Ureter (tissue), 1 donor: ENCODE measurements at regions not wholly inside any gene's neighbourhood (a gene's known extent, or its start where the extent isn't known, plus 50 kb on each side); places are given as distances from the start of the nearest gene placed in this dataset.

Source experiments
- DNase-seq: peaks from one replicate; pipeline ENCODE4 v3.0.0-alpha.2; 2020; ENCODE audit warnings: low spot score
- donor health status: DM: yes; HTN: yes; CAD: no.

DNA sequence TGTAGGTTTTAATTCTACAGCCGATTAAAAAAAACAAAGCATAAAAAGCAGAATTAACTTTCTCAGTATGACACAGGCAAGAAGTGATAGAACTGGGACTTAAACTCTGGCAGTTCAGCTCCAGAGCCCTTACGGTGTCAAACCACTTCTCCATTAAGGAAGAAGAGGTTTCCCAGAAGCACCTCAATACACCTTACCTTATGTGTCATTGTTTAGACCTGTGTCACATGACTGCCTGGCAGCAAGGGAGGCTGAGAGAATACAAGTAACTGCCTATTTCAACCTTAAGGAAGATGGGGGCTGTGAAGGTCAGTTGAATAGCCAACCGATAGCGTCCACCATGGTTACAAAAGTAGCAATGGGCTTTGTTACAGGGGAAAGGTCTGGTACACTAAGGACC lies 54.6 kb upstream of the ARHGAP5 start:
- no peak for DNase-seq

GRCh38 chr14:32022938-32023466 lies 54.1 kb upstream of the ARHGAP5 start:
- DNase-seq = no peak

DNA sequence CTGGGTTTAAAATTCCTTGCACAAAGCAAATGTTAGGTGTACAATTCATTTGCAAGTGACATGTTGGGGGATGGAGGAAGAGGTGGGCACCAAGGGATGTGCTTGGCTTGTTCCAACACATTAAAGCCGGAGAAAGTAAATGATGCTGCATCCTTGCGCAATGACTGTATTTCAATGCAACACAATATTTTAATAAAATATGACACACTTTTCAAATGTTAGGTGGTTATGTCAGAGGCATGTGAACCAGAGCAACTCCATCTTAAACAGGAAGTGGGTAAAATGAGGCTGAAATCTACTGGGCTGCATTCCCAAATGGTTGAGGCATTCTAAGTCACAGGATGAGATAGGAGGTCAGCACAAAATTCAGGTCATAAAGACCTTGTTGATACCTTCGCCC lies 53.6 kb upstream of the ARHGAP5 start:
- no peak for DNase-seq

DNA sequence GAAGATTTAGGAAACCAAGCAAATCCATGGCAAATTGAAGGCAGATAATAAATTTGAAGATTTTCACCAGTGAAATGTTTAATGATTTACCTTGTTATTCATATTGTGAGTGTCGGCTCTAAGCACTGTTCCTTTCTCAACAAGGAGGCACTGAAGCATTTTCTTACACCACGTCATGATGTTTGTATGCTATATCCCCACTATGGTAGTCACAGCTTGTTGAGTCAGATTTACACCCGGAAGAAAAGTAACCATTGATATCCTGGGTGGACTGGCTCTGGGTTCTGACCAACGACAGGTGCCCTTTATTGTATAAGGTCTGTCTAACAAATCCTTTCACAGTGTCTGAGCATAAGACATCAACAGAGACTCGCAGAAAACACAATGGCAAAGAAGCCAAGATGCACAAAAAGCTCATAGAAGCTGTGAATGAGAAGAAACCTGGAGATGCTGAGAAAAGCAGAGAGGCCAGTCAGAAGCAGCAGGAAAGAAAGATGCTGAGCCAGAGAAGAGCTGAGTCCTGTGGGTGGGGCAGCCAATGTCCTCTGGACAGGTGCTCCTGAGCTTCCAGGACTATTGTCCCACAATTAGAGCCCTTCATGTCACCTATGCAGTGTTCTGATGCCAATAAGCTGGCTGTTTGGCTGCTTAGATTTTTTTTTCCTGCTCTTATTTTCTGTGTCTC lies 49.7 kb upstream of the ARHGAP5 start:
- no peak for DNase-seq
